EH (cell line): ENCODE measurements at regions not wholly inside any gene's neighbourhood (a gene's known extent, or its start where the extent isn't known, plus 50 kb on each side); places are given as distances from the start of the nearest gene placed in this dataset.
"Not testable (repeated sequence)": the region's sequence is repeated elsewhere in the genome, so short reads cannot be mapped to it uniquely, and the experiment has no call there.

ENCODE experiments used
- DNase-seq: peaks from one replicate; pipeline ENCODE4 v3.0.0-alpha.2; 2015; ENCODE audit warnings: low read depth

DNA sequence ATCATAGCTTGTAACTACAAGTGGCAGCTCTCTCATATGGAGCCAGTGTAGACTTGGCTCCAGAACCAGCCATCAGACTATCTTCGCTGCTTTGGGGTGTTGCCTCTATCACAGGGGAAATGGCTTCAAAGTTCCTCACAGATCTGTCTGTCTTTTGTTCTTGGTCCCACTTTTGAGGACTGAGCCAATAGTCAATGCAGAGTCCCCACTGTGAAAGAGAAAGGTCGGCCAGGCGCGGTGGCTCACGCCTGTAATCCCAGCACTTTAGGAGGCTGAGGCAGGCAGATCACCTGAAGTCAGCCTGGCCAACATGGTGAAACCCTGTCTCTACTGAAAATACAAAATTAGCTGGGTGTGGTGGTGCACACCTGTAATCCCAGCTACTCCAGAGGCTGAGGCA lies 86.9 kb upstream of the FZD7 start:
- not testable (repeated sequence) for DNase-seq

DNA sequence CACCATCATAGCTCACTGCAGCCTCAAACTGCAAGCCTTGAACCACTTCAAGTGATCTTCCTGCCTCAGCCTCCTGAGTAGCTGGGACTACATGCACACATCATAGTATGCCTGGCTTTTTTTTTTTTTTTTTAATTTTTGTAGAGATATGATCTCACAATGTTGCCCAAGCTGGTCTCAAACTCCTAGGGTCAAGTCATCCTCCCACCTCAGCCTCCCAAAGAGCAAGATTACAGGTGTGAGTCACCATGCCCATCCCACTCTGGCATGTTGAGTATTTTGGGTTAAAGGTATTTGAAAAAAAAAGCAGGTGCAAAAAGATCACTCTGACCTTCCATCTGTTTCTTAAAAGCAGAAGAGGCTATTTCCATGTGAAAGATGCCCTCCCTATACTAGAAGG lies 86.4 kb upstream of the FZD7 start:
- no peak for DNase-seq

DNA sequence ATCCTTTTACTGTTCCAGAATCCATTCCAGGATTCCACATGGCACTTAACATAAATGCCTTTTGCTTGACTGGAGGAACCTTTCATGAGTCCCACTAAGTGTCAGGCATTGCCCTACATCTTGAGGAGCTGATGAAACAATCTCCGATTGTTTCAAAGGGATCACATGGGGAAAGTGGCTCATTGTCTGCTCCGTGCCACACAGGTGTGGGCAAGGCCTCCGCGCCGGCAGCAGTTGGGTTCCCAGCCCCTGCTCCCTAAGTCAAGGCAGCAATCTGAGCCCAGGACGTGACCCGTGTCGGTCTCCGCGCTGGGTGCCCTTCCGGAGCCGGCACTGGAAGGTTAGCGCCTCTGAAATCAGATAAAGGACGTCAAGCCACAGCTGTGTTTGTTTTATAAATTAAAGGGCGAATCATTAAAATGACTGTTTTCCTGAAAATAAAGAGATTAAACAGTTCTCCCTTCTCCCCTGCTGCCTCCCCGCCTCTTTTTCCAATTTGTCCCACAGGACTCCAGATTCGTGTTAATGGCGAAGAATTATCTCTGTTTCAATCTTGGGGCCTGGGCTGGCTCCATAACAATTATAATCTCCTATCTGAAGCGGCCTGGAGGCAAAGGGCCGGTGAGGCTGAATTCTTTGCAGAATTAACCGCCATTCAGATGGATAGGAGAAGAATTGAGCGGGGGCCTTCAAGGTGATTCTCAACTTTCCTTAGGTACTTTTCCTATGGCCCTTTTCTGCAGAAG lies 84.3 kb upstream of the FZD7 start:
- DNase-seq: peak; percentile 56

DNA sequence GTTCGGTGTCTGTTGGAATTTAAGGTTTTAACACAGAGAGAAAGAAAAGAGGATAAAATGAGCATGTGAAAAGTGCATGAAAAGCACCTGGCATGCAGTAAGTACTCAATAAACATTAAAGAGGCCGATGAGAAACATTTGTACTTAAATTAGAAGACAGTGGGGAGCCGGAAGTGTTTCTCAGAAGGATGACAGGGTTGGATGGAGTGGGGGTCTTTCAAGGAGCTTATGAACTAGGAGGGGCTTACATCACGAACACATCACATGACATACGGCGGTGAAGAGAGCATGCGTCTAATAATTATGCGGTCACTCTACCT lies 83.8 kb upstream of the FZD7 start:
- DNase-seq: no peak

DNA sequence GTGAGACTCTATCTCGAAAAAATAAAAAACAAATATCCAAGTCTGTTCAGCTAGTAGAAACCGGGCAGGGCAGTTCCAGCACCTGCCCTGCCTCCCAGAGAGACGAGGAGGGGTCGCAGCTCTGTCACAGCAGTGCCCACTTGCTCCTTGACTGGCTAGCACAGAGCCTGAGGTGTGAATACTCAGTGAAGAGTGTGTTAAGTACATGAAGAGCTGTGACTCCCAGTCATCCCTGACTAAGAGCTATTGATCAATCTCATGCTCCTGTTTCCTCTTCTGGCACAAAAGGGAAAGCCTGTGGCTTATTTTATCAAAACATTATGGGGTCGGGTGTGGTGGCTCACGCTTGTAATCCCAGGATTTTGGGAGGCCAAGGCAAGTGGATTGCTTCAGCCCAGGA lies 83.0 kb upstream of the FZD7 start:
- DNase-seq: peak; percentile 45

DNA sequence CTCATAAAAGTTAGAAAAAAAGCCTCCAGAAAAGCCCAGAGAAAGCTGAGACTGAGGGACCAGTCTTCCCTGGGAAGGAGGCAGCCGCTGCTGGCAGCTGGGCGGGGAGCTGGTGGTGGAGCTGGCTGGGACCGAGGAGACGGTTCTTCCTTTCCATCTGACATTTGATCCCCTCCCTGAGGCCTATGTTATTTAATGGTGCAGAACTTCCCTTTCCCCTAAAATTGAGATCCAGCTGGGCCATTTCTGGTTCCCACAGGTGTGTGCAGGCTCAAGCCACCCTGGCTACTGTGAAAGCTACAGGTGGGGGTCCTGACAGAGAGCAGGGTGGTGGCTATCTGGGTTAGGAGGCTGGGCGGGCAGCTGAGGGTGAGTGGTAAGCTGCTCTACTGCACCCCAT lies 81.5 kb upstream of the FZD7 start:
- DNase-seq: no peak

DNA sequence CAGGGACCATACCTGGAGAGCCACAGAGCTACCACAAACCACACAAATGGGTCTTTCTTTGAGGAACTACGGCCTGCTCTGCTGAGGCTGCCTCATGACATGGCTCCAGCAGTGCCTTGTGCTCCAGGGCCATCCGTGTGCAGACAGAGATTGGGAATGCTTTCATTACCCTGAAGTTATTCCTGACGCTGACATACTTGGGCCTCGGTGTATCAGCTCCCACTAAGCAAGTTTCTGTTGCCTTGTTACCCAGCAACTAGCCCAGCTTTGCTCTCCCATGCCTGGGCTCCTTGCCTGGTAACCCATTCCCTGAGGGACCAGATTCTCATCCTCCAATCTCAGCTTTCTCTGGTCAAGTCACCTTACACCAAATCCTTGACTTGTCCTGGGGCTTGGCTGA lies 80.3 kb upstream of the FZD7 start:
- DNase-seq: no peak

DNA sequence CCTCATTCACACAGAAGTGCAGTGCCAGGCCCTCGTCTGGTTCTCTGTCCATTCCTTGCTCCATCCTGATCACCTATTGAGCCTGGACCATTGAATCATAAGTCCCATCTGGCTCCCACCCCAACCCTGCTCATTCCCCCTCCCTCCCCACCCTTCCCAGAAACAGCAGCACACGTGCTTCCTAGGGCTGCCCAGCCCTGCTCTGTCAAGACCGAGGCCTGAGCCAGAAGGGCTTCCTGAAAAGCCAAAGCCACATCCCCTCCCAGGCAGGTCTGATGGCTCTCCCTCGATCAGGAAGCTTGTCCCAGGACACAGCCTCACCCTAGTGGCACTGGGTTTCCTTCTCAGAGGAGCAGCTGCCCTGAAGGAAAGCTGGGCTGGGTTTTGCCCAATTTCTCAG lies 79.8 kb upstream of the FZD7 start:
- no peak for DNase-seq

DNA sequence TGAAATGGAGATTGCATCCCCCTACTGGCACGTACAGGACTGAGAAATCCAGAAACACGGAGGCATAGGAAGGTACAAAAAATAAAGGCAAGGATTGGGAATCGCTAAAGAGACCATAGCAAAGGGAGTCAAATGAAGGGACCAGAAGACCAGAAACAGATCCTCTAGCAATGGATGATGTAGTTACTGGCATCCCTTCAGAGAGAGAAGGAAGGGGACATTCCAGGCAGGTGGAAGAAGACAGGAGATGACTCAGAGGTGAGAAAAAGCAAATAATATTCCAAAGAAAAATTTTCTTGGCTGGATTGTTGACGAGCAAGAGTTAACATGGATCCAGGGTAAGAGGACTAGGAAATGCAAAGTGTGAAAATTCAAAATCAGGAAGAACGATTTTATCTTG lies 78.4 kb upstream of the FZD7 start:
- no peak for DNase-seq

DNA sequence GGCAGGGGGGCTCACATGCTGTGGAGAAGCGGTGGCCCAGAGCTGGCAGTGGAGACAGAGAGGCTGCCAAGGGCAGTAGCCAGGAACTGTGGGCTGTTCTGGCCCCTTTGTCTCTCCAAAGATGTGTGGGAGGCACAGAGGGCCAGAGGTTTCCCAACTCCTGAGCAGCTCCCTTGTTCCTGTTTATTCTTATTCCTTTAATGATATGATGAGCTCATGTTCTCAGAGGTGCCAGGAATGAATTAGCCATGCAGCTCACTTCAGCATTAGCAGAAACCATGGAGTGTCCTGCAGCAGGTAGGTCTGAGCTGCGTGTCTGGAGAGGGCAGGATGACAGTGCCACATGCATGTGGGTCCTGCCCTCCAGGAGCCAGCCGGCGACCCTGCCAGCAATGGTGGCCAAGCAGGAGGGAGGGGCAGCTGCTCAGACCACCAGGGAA lies 77.9 kb upstream of the FZD7 start:
- peak; percentile 20 for DNase-seq

DNA sequence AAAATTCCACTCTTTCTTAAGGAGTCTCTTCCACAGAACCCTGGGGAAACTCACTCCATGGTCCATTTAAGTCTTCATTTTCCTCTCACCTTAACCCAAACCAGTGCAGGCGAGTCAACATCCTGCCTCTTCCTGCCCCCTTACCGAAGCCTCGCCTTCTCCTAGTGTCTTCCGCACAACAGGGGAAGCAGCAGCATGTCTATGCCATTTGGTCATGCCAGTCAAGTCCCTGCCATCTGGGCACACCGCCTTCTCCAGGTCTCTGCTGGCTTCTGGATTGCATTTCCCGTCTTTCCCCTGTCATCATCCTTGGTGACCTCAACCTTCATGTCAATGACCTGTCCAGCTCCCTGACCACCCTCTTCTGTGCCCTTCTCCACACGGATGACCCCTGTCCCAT lies 77.3 kb upstream of the FZD7 start:
- DNase-seq: no peak

DNA sequence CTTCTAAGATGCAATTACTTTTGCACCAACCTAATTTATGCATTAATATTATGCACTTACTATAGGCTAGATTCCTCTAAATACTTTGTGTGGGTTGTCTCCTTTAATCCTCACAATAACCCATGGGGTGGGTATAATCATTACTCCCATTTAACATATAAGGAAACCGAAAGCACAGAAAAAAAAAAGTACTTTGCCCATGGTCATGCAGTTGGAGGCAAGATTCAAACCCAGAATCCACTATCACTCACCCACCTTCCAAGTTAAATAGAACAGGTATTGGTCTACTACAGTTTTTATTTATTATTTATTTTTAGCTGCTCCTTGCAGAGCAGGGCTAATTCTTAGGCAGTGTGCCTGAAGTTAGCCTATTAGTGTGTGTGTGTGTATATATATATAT lies 76.6 kb upstream of the FZD7 start:
- DNase-seq: no peak

DNA sequence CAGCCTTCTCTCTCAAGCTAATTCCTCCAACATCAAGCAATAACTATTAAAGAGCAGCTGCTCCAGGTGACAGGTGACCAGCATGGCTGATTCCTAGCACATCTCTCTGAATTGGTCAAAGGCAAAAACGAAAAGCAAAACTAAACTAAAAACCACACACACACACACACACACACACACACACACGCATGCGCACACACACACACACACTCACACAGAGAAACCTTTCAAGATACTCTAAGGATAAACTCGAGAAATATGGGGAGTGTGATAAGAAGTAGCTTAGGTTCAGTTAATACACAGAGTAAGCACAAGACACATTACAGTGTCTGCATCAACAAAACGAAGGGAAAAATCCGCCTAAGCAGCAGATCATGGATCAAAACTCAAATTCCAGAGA lies 74.5 kb upstream of the FZD7 start:
- no peak for DNase-seq

DNA sequence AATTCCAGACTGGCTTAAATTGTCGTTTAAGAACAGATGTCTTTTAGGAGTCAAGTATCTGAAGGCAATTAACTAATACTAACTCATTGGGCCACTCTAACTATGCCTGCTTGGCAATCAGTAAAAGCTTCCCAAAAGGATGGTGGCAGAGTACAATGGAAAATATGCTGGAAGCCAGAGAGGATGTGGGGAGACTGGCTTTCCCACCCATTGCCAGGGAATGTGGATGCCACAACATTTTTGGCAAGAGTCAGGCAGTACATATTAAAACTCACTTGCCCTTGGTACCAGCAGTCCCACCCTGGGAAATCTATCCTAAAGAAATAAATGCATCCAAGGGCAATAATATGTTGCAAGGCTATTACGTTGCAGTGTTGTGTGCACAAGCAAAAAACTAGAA lies 74.0 kb upstream of the FZD7 start:
- DNase-seq: peak; percentile 81

DNA sequence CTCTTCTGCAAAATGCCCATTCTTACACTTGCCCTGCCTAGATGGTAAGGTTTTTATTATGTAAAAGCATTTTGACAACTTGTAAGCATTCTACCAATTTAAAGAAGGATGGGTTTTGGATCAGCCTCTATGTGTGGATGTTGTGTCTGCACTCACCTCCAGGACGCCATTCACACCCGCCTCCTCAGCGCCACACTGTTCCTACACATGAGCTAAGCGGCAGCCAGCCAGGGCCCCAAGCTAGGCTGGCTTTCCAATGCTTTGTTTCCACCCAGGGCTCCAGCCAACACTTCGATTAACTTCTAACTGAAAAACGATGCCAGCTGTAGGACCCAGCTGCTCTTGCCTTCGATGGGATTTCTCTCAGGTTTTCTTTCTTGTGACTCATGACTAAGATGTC lies 73.3 kb upstream of the FZD7 start:
- no peak for DNase-seq

DNA sequence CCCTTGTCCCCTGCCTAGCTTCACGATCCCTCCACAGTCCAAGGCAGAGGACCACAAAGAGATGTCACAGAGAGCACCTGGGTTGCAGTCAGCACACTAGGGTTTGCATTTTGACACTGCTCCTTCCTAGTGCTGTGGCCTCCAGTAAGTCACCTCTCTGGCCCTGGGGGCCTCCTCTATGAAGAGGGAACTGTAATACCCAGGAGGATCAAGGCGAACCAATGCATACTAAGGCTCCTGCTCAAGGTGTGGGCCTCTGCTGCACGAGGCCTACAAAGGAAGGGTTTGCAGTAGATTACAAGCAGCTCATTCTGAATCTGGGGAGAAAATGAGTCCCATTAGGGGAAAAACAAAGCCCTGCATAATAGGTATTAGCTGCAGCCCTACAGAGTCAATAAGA lies 72.3 kb upstream of the FZD7 start:
- DNase-seq: no peak

DNA sequence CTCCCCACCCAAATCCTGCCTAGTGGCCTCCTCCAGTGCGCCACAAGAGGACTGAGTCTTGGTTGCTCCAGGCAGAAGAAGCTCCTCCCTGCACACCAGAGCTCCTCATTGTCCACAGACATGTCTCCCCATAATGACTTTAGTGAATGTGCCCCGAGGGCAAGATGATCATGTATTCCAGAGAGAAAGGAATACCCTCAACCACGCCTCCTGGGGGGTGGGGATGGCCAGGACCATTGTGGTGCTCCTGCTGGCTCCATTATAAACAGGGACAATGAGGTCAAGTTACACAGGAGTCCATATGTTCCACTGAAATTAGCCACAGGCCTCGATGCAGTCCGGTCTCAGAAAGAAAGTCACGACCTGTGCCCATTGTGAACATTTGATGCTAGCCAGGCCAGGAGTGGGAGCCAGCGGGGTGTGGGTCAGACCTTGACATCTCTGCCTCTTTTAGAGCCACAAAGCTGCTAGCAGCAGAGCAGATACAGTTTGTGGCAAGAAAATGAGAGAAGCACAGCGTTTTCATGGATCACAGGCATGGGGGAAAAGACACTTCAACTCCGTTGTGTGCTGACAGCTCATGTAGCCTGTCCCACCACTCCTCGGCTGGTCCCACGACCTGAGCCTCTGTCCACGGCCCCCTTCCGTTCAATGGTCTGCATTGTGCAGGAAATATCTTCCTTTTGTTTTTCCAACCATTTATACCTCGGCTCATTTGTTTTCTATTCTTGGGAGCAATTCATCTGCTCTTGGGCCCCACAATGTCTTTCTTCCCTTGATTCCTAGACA lies 70.7 kb upstream of the FZD7 start:
- DNase-seq: peak; percentile 13

DNA sequence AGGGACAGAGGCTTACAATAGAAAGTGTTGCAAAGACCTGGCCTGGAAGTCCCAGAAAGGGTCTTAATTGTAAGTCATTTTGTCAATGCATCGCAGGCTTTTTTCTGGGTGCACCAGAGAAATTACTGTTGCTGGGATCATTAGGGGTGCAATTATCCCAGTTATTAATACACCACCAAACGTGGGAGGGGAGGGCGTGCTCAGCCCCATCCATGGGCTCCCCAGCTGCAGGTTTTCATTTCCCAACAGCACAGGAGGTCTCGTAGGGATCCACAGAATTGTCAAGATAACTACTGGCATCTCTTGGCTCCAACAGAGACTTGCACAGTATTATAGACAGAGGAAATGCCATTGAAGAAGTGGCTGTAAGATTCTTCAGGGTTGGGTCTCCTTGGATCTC lies 69.6 kb upstream of the FZD7 start:
- DNase-seq: no peak

DNA sequence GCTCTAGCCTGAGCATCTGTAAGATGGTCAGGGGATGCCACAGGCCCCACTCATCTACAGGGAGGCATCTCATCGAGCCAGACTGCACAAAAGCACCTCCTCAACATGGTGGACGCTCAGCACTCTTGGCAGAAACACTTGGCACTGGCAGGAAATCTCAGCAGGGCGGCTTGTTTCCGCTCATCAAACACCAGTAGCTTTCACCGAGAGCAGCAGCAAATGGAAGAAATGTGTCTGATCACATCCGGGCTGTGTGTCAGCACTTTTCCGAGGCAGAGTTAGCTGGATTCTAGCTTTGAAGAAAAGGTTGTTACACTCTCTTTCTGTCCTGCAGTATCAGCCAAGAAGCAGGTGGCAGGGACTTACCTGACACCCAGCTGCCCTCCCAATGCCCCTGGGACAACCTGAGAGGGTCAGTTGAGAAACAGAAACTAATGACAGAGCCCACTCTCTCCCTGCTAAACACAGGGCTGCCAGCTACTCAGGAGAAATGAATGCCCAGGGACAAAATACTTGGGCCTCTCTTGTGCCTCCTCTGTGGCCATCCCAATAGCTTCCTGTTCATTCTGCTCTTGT lies 68.9 kb upstream of the FZD7 start:
- peak; percentile 26 for DNase-seq

DNA sequence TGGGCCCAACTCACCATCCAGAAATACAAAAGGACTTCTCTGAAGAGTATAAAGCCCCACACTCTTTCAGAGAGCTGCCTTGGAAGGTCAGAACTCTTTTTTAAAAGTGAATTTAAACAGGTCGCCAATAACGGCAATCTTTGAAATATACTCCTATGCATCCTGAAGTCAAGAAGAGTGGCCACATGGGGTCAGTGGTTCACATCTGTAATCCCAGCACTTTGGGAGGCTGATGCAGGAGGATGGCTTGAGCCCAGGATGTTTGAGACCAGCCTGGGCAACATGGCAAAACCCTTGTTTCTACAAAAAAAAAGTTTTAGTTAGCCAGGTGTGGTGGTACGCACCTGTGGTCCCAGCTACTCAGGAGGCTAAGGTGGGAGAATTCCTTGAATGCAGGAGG lies 68.1 kb upstream of the FZD7 start:
- no peak for DNase-seq

DNA sequence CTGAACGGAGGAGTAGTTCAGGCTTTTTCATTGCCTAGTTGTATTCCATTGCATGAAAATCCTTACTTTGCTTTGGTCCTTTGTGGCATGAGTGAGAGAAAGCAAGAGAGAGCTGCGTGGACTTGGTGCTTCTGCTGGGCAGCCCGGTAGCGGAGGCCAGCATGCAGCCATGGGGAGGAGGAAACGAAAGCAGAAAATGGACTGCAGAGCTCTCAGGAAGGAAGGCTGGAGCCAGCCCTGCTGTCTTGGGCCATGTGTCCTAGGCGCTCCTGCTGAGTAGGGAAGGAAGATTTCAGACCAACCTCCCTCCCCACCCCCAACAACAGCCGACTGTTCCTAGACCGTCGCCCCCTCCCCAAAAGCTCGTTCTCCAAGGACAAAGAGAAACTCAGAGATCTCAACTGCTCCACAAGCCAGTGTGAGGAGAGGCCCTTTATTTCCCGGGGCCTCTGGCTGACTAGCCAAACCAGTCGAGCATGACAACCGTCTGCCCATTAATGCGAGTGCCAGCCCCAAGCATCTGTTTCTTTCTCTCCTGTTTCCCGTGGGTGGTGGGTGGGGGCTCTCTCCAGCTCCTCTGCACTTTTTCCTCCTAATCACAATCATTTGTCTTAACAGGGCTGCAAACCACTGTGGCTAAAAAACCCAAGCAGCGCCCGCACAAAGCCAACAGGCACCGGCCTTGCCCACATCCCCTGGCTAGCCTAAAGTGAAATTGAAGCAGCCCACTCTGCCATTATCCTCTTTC lies 66.8 kb upstream of the FZD7 start:
- peak; percentile 10 for DNase-seq

DNA sequence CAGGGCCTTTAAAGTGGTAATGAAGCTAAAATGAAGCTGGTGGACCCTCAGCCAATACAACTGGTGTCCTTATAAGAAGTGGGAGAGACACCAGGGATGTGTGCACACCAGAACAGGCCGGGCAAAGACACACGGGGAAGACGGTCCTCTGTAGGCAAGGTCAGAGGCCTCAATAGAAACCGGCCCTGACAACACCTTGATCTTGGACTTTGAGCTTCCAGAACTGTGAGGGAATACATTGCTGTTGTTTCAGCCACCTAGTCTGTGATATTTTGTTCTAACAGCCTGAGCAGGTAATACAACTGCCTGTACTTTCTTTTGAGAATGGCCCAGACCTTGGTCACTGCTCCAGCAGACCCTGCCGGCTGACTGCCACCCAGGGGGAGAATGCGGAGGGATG lies 65.6 kb upstream of the FZD7 start:
- DNase-seq: no peak

DNA sequence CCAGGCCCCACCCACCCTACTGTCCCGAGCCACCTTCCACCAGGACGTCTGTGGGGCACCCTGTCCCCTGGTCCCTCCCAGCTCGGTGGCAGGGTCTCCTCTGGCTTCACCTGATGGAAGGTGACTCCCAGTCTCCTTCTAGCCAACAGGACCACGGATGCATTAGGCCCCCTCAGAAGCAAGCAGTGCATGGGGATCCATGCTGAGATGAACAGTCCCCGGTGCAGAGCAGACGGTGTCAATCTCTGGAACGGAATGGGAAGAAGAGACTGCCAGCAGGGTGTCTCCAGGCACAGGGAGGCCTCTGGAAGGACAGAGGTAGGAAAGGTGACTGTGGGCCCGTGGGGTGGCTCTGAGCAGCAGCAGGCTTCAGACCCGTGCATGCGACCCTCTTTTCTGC lies 65.2 kb upstream of the FZD7 start:
- no peak for DNase-seq
